ENCODE measurements at regions not wholly inside any gene's neighbourhood (a gene's known extent, or its start where the extent isn't known, plus 50 kb on each side); places are given as distances from the start of the nearest gene placed in this dataset.

- no peak overlapping the region for H3K4me2 ChIP-seq (ENCODE audit: low read length)
- no peaks in the 10 kb centered on the region for H3K36me3 ChIP-seq (ENCODE audit: insufficient read depth, low read length)
- H3K9me2 ChIP-seq (ENCODE audit: insufficient read depth, low read length) = no peaks in the 10 kb centered on the region
- H4K20me1 ChIP-seq (ENCODE audit: insufficient read depth) = no peaks in the 10 kb centered on the region
- no peaks in the 10 kb centered on the region for H3F3A ChIP-seq (ENCODE audit: insufficient read depth, low read length, poor library complexity, severe bottlenecking)
- TF ChIP-seq EP300 (conservative IDR thresholded peaks at IDR 0.05; ENCODE audit: poor library complexity, severe bottlenecking) (no peak), EZH2 (IDR thresholded peaks at IDR 0.05; ENCODE audit: borderline replicate concordance, insufficient read depth, low read length, poor library complexity, severe bottlenecking) (no peak), REST (IDR thresholded peaks at IDR 0.05; ENCODE audit: borderline replicate concordance) (no peak), SMC3 (conservative IDR thresholded peaks at IDR 0.05; ENCODE audit: poor library complexity) (no peak), POLR2AphosphoS5 (IDR thresholded peaks at IDR 0.05) (no peak), MXI1 (conservative IDR thresholded peaks at IDR 0.05; ENCODE audit: poor library complexity, severe bottlenecking) (no peak), TAF1 (IDR thresholded peaks at IDR 0.05; ENCODE audit: low read depth) (no peak), RAD21 (conservative IDR thresholded peaks at IDR 0.05) (no peak)
- no peak overlapping the region for H3K9ac ChIP-seq (ENCODE audit: low read length)
- H2AFZ ChIP-seq (ENCODE audit: low read depth, low read length) = no peak overlapping the region
- H3K9me3 ChIP-seq (ENCODE audit: low read length) = no peaks in the 10 kb centered on the region
- H3K27ac ChIP-seq (ENCODE audit: low read length) = no peak overlapping the region
- H3K79me2 ChIP-seq (replicated peaks; ENCODE audit: insufficient read depth, low read length) = no peaks in the 10 kb centered on the region
- H3K27me3 ChIP-seq (ENCODE audit: insufficient read depth, low read depth, low read length) = no peaks in the 10 kb centered on the region
- H3K4me3 ChIP-seq (ENCODE audit: low read length) = no peak overlapping the region
Observed at GRCh38 chr12:76268267-76268666, 79.9 kb downstream of the BBS10 start.

DNA sequence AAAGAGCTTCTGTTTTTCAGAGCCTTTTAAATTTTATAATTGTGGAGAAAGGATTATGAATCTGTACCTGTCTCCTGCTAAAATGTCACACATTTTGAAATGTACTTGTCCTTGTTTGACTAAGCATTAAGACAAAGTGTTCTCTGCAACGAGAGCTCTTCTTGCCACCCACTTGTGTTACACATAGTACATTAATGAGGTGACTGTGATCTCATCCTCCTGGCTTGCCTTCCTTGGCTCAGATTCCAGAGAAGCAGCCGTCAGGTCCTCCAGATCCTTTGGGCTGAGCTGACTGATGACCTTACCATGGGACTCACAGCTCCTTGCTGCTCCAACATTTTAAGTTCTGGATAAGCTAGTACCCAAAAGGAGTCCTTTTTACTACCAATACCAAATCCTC is 81.4 kb downstream of the BBS10 start:
- no peaks in the 10 kb centered on the region for H4K20me1 ChIP-seq (ENCODE audit: insufficient read depth)
- H3K9me3 ChIP-seq (ENCODE audit: low read length) = no peaks in the 10 kb centered on the region
- H3K79me2 ChIP-seq (replicated peaks; ENCODE audit: insufficient read depth, low read length) = no peaks in the 10 kb centered on the region
- no peak overlapping the region for H3K4me3 ChIP-seq (ENCODE audit: low read length)
- TF ChIP-seq REST (IDR thresholded peaks at IDR 0.05; ENCODE audit: borderline replicate concordance) (no peak), SMC3 (conservative IDR thresholded peaks at IDR 0.05; ENCODE audit: poor library complexity) (no peak), EZH2 (IDR thresholded peaks at IDR 0.05; ENCODE audit: borderline replicate concordance, insufficient read depth, low read length, poor library complexity, severe bottlenecking) (no peak), POLR2AphosphoS5 (IDR thresholded peaks at IDR 0.05) (no peak), EP300 (conservative IDR thresholded peaks at IDR 0.05; ENCODE audit: poor library complexity, severe bottlenecking) (no peak), RAD21 (conservative IDR thresholded peaks at IDR 0.05) (no peak), MXI1 (conservative IDR thresholded peaks at IDR 0.05; ENCODE audit: poor library complexity, severe bottlenecking) (no peak), TAF1 (IDR thresholded peaks at IDR 0.05; ENCODE audit: low read depth) (no peak), CTCF (IDR thresholded peaks at IDR 0.05; ENCODE audit: poor library complexity, severe bottlenecking) (no peak)
- no peaks in the 10 kb centered on the region for H3K9me2 ChIP-seq (ENCODE audit: insufficient read depth, low read length)
- no peaks in the 10 kb centered on the region for H3K27me3 ChIP-seq (ENCODE audit: insufficient read depth, low read depth, low read length)
- H3K27ac ChIP-seq (ENCODE audit: low read length) = no peak overlapping the region
- no peaks in the 10 kb centered on the region for H3F3A ChIP-seq (ENCODE audit: insufficient read depth, low read length, poor library complexity, severe bottlenecking)
- H3K4me2 ChIP-seq (ENCODE audit: low read length) = no peak overlapping the region
- no peaks in the 10 kb centered on the region for H3K36me3 ChIP-seq (ENCODE audit: insufficient read depth, low read length)
- no peak overlapping the region for H2AFZ ChIP-seq (ENCODE audit: low read depth, low read length)
- no peak overlapping the region for H3K9ac ChIP-seq (ENCODE audit: low read length)

Data from neural cell (in vitro differentiated cells).